ENCODE measurements at regions not wholly inside any gene's neighbourhood (a gene's known extent, or its start where the extent isn't known, plus 50 kb on each side); places are given as distances from the start of the nearest gene placed in this dataset.

DNA sequence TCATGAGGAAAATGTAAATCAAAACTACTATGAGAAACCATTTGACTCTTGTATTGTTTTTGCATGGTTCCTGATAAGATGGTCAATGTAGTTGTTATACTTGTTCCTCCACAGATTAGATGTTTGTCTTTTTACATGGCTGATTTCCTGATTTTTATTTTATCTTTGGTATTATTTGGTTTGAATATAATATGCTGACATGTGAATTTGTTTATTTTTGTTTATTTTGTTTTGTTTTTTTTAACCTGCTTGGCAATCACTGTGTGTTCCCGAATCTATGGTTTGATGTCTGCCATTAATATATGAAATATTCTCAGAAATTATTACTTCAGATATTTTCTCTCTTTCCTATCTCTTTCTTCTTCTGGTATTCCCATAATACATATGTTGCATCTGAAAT, 899.5 kb upstream of the ADGRB3 start:
- no peak overlapping the region for H3K4me2 ChIP-seq (ENCODE audit: insufficient read depth, low read length)
- TF ChIP-seq, protein P1, sequence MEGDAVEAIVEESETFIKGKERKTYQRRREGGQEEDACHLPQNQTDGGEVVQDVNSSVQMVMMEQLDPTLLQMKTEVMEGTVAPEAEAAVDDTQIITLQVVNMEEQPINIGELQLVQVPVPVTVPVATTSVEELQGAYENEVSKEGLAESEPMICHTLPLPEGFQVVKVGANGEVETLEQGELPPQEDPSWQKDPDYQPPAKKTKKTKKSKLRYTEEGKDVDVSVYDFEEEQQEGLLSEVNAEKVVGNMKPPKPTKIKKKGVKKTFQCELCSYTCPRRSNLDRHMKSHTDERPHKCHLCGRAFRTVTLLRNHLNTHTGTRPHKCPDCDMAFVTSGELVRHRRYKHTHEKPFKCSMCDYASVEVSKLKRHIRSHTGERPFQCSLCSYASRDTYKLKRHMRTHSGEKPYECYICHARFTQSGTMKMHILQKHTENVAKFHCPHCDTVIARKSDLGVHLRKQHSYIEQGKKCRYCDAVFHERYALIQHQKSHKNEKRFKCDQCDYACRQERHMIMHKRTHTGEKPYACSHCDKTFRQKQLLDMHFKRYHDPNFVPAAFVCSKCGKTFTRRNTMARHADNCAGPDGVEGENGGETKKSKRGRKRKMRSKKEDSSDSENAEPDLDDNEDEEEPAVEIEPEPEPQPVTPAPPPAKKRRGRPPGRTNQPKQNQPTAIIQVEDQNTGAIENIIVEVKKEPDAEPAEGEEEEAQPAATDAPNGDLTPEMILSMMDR (IDR thresholded peaks at IDR 0.05; ENCODE audit: extremely low read depth in 1 of 2, insufficient read depth in 1 of 2, low read depth in 1 of 2, low read length in 2 of 2), result no peak
- no peak for TF ChIP-seq EZH2 (IDR thresholded peaks at IDR 0.05; ENCODE audit: borderline replicate concordance, low read depth, low read length, severe bottlenecking)
- TF ChIP-seq JUN (IDR thresholded peaks at IDR 0.05; ENCODE audit: borderline replicate concordance, insufficient read depth, insufficient read length, low read depth), result no peak
- TF ChIP-seq GATA2 (IDR thresholded peaks at IDR 0.05; ENCODE audit: insufficient read depth, insufficient read length, low read depth, low read length), result no peak
- no peak for TF ChIP-seq POLR2A (IDR thresholded peaks at IDR 0.05; ENCODE audit: low read depth, low read length)
- no peak for TF ChIP-seq MYC (IDR thresholded peaks at IDR 0.05; ENCODE audit: low read depth, low read length)
- TF ChIP-seq FOS (IDR thresholded peaks at IDR 0.05; ENCODE audit: borderline replicate concordance, insufficient read depth, low read length), result no peak
- TF ChIP-seq POLR2AphosphoS5 (IDR thresholded peaks at IDR 0.05; ENCODE audit: insufficient read depth, low read depth, low read length), result no peak
- TF ChIP-seq, protein P2, sequence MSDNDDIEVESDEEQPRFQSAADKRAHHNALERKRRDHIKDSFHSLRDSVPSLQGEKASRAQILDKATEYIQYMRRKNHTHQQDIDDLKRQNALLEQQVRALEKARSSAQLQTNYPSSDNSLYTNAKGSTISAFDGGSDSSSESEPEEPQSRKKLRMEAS (IDR thresholded peaks at IDR 0.05; ENCODE audit: insufficient read depth, insufficient read length), result no peak
- peaks cover 10% of the 10 kb centered on the region for H3K4me1 ChIP-seq (ENCODE audit: control insufficient read depth, extremely low read depth, insufficient read depth, low read length)
- H3K27me3 ChIP-seq (ENCODE audit: control insufficient read depth in 2 of 2, insufficient read depth in 2 of 2, low read length in 2 of 2), result no peaks in the 10 kb centered on the region
- BruUV-seq (replicated peaks), result no TSS peak
- H4K20me1 ChIP-seq (replicated peaks; ENCODE audit: control insufficient read depth, extremely low read depth, insufficient read depth, low read length), result no peaks in the 10 kb centered on the region
- DNase-seq (ENCODE audit: low read depth, low spot score) (no peak), FAIRE-seq (no peak)
- intact Hi-C loops (cut with micrococcal nuclease), result no loop called here
- no peaks in the 10 kb centered on the region for H3K79me2 ChIP-seq (ENCODE audit: control insufficient read depth, insufficient read depth, low read length)
- no peak overlapping the region for H3K9ac ChIP-seq (replicated peaks; ENCODE audit: extremely low read depth, insufficient read depth, low read length)
- ChIA-PET CTCF (no interaction called here), POLR2A (no interaction called here)
- H3K4me3 ChIP-seq (replicated peaks in 1 of 3; ENCODE audit: insufficient read depth in 1 of 3, low read depth in 1 of 3, low read length in 3 of 3), result no peak overlapping the region
- H3K9me1 ChIP-seq (replicated peaks; ENCODE audit: control insufficient read depth, extremely low read depth, insufficient read depth, low read length), result no peaks in the 10 kb centered on the region
- no peaks in the 10 kb centered on the region for H3K36me3 ChIP-seq (ENCODE audit: control insufficient read depth in 2 of 2, extremely low read depth in 1 of 2, insufficient read depth in 2 of 2, low read length in 2 of 2)
- H3K9me3 ChIP-seq (replicated peaks; ENCODE audit: control insufficient read depth, insufficient read depth, low read length), result no peaks in the 10 kb centered on the region
- H3K27ac ChIP-seq (ENCODE audit: insufficient read depth, low read depth, low read length), result no peak overlapping the region
- dilution Hi-C loops (cut with MboI; ENCODE audit: extremely low pct_ligation_motif_present, low sequenced_read_pairs), result no loop called here
- H2AFZ ChIP-seq (ENCODE audit: low read depth, low read length), result no peak overlapping the region

All from endothelial cell of umbilical vein (primary cell).